ENCODE measurements at regions not wholly inside any gene's neighbourhood (a gene's known extent, or its start where the extent isn't known, plus 50 kb on each side); places are given as distances from the start of the nearest gene placed in this dataset.
"Not testable (repeated sequence)": the region's sequence is repeated elsewhere in the genome, so short reads cannot be mapped to it uniquely, and the experiment has no call there.

DNA sequence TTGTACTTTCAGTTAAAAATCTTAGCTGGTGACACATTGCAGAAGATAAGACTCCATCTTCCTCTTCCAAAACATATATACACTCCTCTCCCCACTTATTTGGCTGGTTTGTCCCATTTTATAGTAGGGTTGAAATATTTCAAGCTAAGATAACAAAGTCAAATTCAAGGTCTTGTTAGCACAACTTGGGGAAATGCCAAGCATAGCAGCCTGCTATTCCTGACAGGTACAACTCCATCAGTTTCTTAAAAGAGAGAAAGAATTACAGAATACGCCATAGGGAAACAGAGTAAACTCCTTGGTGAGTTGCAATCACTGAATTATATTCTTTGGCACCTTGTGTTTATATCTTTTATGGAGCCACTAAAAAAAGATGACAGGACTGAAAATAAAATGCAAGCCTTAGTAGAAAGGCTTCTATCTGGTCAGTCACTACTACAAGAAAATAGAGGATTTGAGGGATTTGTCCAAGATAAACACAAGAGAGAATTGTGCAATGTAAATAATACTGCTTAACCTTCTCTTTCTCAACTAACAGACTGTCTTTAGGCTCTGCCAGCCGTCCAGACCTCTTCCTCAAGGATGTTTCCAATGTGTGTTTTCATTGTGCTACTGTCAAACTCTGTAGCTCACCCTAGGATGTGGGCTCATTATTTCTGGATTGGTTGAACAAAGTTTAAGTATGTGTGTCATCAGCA lies 170.3 kb downstream of the VEGFC start:
- TF ChIP-seq, protein P1, sequence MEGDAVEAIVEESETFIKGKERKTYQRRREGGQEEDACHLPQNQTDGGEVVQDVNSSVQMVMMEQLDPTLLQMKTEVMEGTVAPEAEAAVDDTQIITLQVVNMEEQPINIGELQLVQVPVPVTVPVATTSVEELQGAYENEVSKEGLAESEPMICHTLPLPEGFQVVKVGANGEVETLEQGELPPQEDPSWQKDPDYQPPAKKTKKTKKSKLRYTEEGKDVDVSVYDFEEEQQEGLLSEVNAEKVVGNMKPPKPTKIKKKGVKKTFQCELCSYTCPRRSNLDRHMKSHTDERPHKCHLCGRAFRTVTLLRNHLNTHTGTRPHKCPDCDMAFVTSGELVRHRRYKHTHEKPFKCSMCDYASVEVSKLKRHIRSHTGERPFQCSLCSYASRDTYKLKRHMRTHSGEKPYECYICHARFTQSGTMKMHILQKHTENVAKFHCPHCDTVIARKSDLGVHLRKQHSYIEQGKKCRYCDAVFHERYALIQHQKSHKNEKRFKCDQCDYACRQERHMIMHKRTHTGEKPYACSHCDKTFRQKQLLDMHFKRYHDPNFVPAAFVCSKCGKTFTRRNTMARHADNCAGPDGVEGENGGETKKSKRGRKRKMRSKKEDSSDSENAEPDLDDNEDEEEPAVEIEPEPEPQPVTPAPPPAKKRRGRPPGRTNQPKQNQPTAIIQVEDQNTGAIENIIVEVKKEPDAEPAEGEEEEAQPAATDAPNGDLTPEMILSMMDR (IDR thresholded peaks at IDR 0.05; ENCODE audit: insufficient read depth, low read depth, low read length, missing control alignments): no peak
- DNase-seq (ENCODE audit: low read depth): no peak
- no peak overlapping the region for H3K4me3 ChIP-seq (ENCODE audit: low read length)

DNA sequence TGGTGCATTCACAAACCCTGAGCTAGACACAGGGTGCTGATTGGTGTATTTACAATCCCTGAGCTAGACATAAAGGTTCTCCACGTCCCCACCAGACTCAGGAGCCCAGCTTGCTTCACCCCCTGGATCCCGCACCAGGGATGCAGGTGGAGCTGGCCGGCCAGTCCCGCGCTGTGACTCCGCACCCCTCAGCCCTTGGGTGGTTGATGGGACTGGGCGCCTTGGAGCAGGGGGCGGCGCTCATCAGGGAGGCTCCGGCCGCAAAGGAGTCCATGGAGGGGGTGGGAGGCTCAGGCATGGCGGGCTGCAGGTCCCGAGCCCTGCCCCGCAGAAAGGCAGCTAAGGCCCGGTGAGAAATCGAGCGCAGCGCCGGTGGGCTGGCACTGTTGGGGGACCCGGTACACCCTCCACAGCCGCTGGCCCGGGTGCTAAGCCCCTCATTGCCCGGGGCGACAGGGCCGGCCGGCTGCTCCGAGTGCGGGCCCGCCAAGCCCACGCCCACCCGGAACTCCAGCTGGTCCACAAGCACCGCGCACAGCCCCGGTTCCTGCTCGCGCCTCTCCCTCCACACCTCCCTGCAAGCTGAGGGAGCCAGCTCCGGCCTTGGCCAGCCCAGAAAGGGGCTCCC lies 167.6 kb downstream of the VEGFC start:
- H3K4me3 ChIP-seq (ENCODE audit: low read length); DNase-seq (ENCODE audit: low read depth): not testable (repeated sequence)

DNA sequence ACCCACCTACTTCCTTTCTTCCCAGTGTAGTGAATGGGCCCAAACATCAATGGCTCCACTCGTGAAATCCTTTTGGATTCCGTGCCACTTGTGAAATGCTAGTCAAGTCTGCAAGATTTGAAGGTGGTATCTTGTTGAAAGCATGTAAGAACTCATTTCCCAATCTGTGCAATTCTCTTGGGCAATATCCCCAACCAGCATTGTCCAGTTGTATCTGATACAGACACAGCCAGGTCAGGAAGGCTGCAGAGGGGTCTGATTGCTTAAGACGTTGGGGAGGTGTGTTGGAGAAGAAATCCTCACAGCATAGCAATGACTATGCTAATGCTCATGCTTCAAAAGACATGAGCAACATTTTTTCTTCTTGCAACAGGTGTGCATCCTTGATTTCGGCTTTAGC lies 164.8 kb downstream of the VEGFC start:
- no peak for DNase-seq (ENCODE audit: low read depth)
- TF ChIP-seq, protein P1 (IDR thresholded peaks at IDR 0.05; ENCODE audit: insufficient read depth, low read depth, low read length, missing control alignments): no peak
- H3K4me3 ChIP-seq (ENCODE audit: low read length): no peak overlapping the region

DNA sequence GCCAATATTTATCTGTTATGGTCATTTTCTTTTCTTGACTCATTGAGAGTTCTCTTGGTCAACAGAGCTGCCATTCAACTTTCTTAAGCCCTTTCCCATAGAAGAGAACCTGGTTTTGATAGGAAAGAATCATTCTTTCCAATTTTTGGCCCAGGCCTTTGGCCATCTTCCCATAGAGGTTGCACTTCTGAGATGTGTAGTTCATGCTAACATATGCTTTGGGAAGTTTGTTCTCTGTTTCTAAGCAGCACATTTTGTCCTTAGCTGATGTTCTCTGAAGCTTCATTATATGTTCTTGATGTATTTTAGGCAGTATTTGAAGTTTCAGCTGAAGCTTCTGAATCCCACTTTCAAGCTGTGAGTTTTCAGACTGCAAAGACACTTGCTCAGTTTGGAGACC lies 161.1 kb downstream of the VEGFC start:
- no peak overlapping the region for H3K4me3 ChIP-seq (ENCODE audit: low read length)
- no peak for DNase-seq (ENCODE audit: low read depth)
- TF ChIP-seq, protein P1 (IDR thresholded peaks at IDR 0.05; ENCODE audit: insufficient read depth, low read depth, low read length, missing control alignments): no peak

Measured in epithelial cell of esophagus (primary cell).